Fibroblast of lung (primary cell): ENCODE measurements at regions not wholly inside any gene's neighbourhood (a gene's known extent, or its start where the extent isn't known, plus 50 kb on each side); places are given as distances from the start of the nearest gene placed in this dataset.

Experiments used
- DNase-seq, 2 donors: peaks; one replicate each; pipeline versions ENCODE4 v3.0.0 to v3.0.0-alpha.2; 2010; ENCODE audit warnings: low read depth in 2 of 2
- H2AFZ ChIP-seq: 2 replicates; pipeline ENCODE4 v1.5.1; 2012; ENCODE audit warnings: low read length, control low read depth, inconsistent platforms
- H3K27ac ChIP-seq: 2 replicates; pipeline ENCODE4 v1.5.1; 2011; ENCODE audit warnings: low read length, control low read depth; ENCODE audit not compliant: insufficient read depth
- H3K27me3 ChIP-seq: 2 replicates; pipeline ENCODE4 v1.5.1; 2011; ENCODE audit warnings: mild to moderate bottlenecking, low read length; ENCODE audit not compliant: control insufficient read depth, insufficient read depth
- H3K36me3 ChIP-seq: 2 replicates; pipeline ENCODE4 v1.5.1; 2011; ENCODE audit warnings: low read length; ENCODE audit not compliant: control insufficient read depth, insufficient read depth
- H3K4me1 ChIP-seq: 2 replicates; pipeline ENCODE4 v1.5.1; 2011; ENCODE audit warnings: low read length; ENCODE audit not compliant: control insufficient read depth, insufficient read depth; ENCODE audit errors: extremely low read depth
- H3K4me2 ChIP-seq: 2 replicates; pipeline ENCODE4 v1.5.1; 2011; ENCODE audit warnings: low read length, control low read depth; ENCODE audit not compliant: insufficient read depth; ENCODE audit errors: extremely low read depth
- H3K4me3 ChIP-seq, 4 experiments: fragments of 200-600 bp in 1 of 4; sonication (generic) in 1 of 4; replicated peaks in 1 of 4; 2 replicates each; pipeline ENCODE4 v1.5.1; 2011 to 2016; ENCODE audit warnings: low read length in 4 of 4, low read depth in 3 of 4, mild to moderate bottlenecking in 3 of 4, control low read depth in 2 of 4, inconsistent platforms in 1 of 4, mixed read lengths in 1 of 4; ENCODE audit not compliant: insufficient read depth in 1 of 4; ENCODE audit errors: control extremely low read depth in 1 of 4
- H3K79me2 ChIP-seq: 2 replicates; pipeline ENCODE4 v1.5.1; 2012; ENCODE audit warnings: mild to moderate bottlenecking, low read length, inconsistent platforms; ENCODE audit not compliant: control insufficient read depth, insufficient read depth
- H3K9ac ChIP-seq: 2 replicates; pipeline ENCODE4 v1.5.1; 2011; ENCODE audit warnings: mild to moderate bottlenecking, low read length, control low read depth; ENCODE audit not compliant: insufficient read depth
- H3K9me3 ChIP-seq: 2 replicates; pipeline ENCODE4 v1.5.1; 2012; ENCODE audit warnings: low read depth, low read length; ENCODE audit not compliant: control insufficient read depth, insufficient read depth
- H4K20me1 ChIP-seq: 2 replicates; pipeline ENCODE4 v1.5.1; 2011; ENCODE audit warnings: low read length; ENCODE audit not compliant: control insufficient read depth, insufficient read depth; ENCODE audit errors: extremely low read depth
- EZH2 ChIP-seq: IDR thresholded peaks from 2 replicates; pipeline ENCODE4 v1.5.1; 2012; ENCODE audit warnings: low read length, control low read depth, mild to moderate bottlenecking; ENCODE audit errors: missing control alignments
- TF ChIP-seq, protein P1 (sequence below), 2 donors: IDR thresholded peaks in 1 of 2; conservative IDR thresholded peaks in 1 of 2; 1 replicate in 1 of 2; 2 replicates in 1 of 2; pipeline ENCODE4 v1.5.1; 2011 to 2012; ENCODE audit warnings: low read length in 2 of 2, control low read depth in 1 of 2, inconsistent platforms in 1 of 2, low read depth in 1 of 2, mild to moderate bottlenecking in 1 of 2

- Histone ChIP-seq H3K36me3 (no peaks in the 10 kb centered on the region), H2AFZ (no peak overlapping the region), H3K79me2 (no peaks in the 10 kb centered on the region), H3K4me3 (no peak overlapping the region), H3K4me1 (no peaks in the 10 kb centered on the region), H3K27ac (no peak overlapping the region), H3K9me3 (no peaks in the 10 kb centered on the region), H4K20me1 (no peaks in the 10 kb centered on the region), H3K4me2 (no peak overlapping the region), H3K9ac (no peak overlapping the region), H3K27me3 (no peaks in the 10 kb centered on the region)
- DNase-seq: no peak
- TF ChIP-seq, protein P1, sequence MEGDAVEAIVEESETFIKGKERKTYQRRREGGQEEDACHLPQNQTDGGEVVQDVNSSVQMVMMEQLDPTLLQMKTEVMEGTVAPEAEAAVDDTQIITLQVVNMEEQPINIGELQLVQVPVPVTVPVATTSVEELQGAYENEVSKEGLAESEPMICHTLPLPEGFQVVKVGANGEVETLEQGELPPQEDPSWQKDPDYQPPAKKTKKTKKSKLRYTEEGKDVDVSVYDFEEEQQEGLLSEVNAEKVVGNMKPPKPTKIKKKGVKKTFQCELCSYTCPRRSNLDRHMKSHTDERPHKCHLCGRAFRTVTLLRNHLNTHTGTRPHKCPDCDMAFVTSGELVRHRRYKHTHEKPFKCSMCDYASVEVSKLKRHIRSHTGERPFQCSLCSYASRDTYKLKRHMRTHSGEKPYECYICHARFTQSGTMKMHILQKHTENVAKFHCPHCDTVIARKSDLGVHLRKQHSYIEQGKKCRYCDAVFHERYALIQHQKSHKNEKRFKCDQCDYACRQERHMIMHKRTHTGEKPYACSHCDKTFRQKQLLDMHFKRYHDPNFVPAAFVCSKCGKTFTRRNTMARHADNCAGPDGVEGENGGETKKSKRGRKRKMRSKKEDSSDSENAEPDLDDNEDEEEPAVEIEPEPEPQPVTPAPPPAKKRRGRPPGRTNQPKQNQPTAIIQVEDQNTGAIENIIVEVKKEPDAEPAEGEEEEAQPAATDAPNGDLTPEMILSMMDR (conservative IDR thresholded peaks at IDR 0.05 in 1 of 2, IDR thresholded peaks at IDR 0.05 in 1 of 2; ENCODE audit: low read depth in 1 of 2, low read length in 2 of 2): no peak
- no peak for TF ChIP-seq EZH2
Observed at GRCh38 chr1:228979325-228979699, 244.0 kb downstream of the RHOU start.

- Histone ChIP-seq H4K20me1 (no peaks in the 10 kb centered on the region), H3K36me3 (no peaks in the 10 kb centered on the region), H3K4me2 (no peak overlapping the region), H3K27ac (no peak overlapping the region), H3K27me3 (no peaks in the 10 kb centered on the region), H3K9me3 (no peaks in the 10 kb centered on the region), H3K79me2 (no peaks in the 10 kb centered on the region), H3K4me1 (no peaks in the 10 kb centered on the region), H3K9ac (no peak overlapping the region), H3K4me3 (no peak overlapping the region), H2AFZ (no peak overlapping the region)
- DNase-seq: no peak
- TF ChIP-seq EZH2: no peak
- TF ChIP-seq, protein P1 (conservative IDR thresholded peaks at IDR 0.05 in 1 of 2, IDR thresholded peaks at IDR 0.05 in 1 of 2; ENCODE audit: low read depth in 1 of 2, low read length in 2 of 2): no peak
Observed at GRCh38 chr1:228979774-228980173, 244.5 kb downstream of the RHOU start.

GRCh38 chr1:228980232-228980937, 245.1 kb downstream of the RHOU start:
- no peak overlapping the region for H2AFZ ChIP-seq
- H4K20me1 ChIP-seq: no peaks in the 10 kb centered on the region
- no peak overlapping the region for H3K27ac ChIP-seq
- no peak overlapping the region for H3K4me3 ChIP-seq
- no peak overlapping the region for H3K9ac ChIP-seq
- DNase-seq: no peak
- no peaks in the 10 kb centered on the region for H3K36me3 ChIP-seq
- TF ChIP-seq EZH2: no peak
- TF ChIP-seq, protein P1 (conservative IDR thresholded peaks at IDR 0.05 in 1 of 2, IDR thresholded peaks at IDR 0.05 in 1 of 2; ENCODE audit: low read depth in 1 of 2, low read length in 2 of 2): no peak
- no peaks in the 10 kb centered on the region for H3K9me3 ChIP-seq
- H3K79me2 ChIP-seq: no peaks in the 10 kb centered on the region
- H3K27me3 ChIP-seq: no peaks in the 10 kb centered on the region
- no peaks in the 10 kb centered on the region for H3K4me1 ChIP-seq
- H3K4me2 ChIP-seq: no peak overlapping the region
